Stimulated activated CD4-positive, alpha-beta T cell treated with anti-CD3 and anti-CD28 coated beads, Interleukin-1b, Interleukin-23, amount 100 ng/mL, for 48 hours (primary cell): ENCODE measurements at regions not wholly inside any gene's neighbourhood (a gene's known extent, or its start where the extent isn't known, plus 50 kb on each side); places are given as distances from the start of the nearest gene placed in this dataset.
"Not testable (repeated sequence)": the region's sequence is repeated elsewhere in the genome, so short reads cannot be mapped to it uniquely, and the experiment has no call there.

ENCODE experiments used
- DNase-seq: peaks from one replicate; pipeline ENCODE4 v3.0.0-alpha.2; 2020

- peak; percentile 65 for DNase-seq
These were observed 146.8 kb upstream of the ZC3H12C start for GRCh38 chr11:109946322-109946846.

GRCh38 chr11:109954534-109954933 is 138.7 kb upstream of the ZC3H12C start:
- DNase-seq = no peak

GRCh38 chr11:109956124-109956793 is 136.9 kb upstream of the ZC3H12C start:
- no peak for DNase-seq

DNA sequence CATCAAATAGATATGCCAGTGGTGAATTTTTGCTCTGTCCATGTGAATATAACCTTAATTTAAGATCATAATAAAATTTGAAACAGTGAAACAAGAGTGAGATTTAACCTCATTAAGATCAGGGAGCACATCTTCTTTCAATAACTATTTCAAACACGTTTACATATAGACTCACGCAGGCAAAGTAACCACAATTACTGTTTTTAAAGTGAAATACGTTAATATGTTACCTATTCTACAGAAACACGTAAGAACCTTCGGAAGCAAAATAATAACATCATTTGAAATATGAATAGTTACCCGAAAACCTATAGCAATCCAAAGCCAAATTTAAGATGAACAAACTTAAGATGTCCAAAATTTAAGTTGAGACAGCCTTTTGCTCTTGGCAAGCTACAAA is 136.2 kb upstream of the ZC3H12C start:
- DNase-seq = no peak

- no peak for DNase-seq
These were observed 135.6 kb upstream of the ZC3H12C start for GRCh38 chr11:109957601-109958000.

GRCh38 chr11:109958131-109958820 is 134.9 kb upstream of the ZC3H12C start:
- no peak for DNase-seq

- DNase-seq = no peak
These were observed 134.4 kb upstream of the ZC3H12C start for GRCh38 chr11:109958821-109959166.

DNA sequence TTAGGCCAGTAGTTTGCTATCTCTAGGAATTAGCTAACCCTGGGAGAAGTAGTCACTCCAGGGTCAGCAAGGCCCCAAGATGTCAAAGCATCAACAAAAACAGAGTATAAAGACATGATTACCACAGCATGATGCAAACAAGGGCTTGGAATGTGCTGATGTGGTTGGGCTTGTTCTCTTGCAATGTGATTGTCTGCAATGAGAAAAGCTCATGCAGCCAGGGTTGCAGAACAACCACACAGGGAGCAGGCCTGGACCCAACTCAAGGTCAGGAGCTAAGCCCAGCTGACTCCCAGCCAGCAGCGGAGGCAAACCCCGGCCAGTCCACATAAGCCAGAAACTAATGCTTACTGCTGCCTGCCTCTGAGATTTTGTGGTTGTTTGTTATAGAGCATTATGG is 132.4 kb upstream of the ZC3H12C start:
- no peak for DNase-seq

GRCh38 chr11:109961261-109961660 is 131.9 kb upstream of the ZC3H12C start:
- DNase-seq = no peak

GRCh38 chr11:109963101-109963500 is 130.1 kb upstream of the ZC3H12C start:
- DNase-seq = no peak

- DNase-seq = no peak
These were observed 128.7 kb upstream of the ZC3H12C start for GRCh38 chr11:109964487-109964886.

DNA sequence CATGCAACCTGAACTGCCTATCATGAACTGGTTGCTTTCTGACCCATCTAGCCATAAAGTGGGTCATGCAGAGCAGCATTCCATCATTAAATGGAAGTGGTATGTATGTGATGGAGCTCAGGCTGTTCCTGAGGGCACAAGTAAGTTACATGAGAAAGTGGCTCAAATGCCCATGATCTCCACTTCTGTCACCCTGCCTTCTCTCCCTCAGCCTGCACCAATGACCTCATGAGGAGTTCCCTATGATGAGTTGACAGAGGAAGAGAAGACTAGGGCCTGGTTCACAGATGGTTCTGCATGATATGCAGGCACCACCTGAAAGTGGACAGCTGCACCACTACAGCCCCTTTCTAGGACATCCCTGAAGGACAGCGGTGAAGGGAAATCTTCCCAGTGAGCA is 127.7 kb upstream of the ZC3H12C start:
- DNase-seq = not testable (repeated sequence)

GRCh38 chr11:109965926-109966325 is 127.3 kb upstream of the ZC3H12C start:
- DNase-seq = not testable (repeated sequence)

DNA sequence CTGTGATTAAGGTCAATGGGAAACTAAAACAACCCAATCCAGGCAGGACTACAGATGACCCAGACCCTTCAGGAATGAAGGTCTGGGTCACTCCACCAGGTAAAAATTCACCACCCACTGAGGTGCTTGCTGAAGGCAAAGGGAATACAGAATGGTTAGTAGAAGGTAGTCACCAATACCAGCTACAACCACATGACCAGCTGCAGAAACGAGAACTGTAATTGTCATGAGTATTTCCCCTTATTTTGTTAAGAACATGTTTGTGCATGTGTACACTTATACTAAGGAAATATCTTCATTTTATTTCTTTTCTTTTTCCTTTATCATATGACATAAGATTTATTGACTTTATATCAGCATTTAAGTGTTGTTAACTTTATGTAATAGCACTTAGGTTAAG is 126.1 kb upstream of the ZC3H12C start:
- DNase-seq = not testable (repeated sequence)

DNA sequence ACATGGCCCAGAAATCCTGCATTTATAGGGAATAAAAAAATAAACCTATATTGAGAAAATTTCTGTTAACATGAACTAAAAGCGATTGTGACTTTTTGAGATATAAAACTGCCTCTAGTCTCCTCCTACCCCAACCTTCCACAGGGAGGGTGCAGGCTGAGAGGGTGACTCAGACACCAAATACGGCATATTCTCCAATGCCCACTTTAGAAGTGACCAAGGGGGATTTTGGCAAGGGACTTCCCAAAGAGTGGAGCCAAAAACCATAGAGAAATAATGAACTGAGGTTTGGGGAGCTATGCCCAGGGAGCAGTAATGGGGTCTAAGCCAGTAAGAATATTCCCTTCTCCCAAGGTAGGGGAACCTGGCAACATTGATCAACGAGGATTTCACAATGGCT is 124.9 kb upstream of the ZC3H12C start:
- no peak for DNase-seq

GRCh38 chr11:109968781-109969180 is 124.4 kb upstream of the ZC3H12C start:
- no peak for DNase-seq

DNA sequence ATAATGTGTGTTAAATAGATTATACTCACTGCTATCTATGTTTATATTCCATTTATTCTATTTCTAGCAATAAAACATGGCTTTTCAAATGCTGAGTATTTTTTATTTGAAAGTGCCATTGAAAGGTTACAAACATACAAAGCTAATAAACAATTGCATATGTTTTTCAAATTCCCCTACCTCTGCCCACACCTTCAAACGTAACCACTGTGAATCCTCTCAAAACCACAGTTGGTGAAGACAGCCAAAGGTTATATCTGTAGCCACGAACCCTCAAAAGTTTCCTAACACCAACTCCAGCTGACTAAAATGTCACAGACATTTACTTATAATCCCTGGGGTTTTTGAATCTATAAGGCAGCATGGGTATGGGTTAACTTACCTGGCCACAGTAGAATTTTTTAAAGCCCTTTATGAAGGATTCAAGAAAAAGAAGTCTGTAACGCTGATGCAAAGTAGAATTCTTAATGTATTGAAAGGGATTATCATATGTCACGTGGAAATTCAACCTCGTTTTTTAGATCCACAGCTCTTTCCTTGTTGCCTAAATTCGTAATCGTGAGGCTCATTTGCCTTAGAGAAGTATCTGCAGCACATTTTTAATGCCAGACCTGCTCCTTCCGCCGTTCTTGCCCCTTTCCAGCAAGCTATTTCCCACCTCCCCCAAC is 122.5 kb upstream of the ZC3H12C start:
- DNase-seq = no peak

DNA sequence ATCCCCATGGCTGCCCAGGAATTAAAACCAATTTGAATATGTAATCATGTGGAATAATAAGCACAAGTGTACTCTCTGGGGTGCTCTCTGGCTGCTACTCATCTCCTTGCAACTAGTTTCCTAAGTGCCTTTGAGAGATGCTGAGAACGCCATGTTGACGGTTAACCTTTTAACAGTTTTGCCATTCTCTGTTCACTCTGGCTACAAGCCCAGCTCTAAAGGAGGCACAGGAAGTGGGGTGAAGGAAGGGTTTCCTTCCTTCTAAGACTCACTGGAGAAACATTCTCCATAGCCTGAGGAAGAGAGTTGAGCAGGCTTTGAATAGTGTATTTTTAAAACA is 122.0 kb upstream of the ZC3H12C start:
- DNase-seq = no peak

- DNase-seq = no peak
These were observed 120.9 kb upstream of the ZC3H12C start for GRCh38 chr11:109972181-109972715.

GRCh38 chr11:109972939-109973338 is 120.3 kb upstream of the ZC3H12C start:
- no peak for DNase-seq

- DNase-seq = no peak
These were observed 119.7 kb upstream of the ZC3H12C start for GRCh38 chr11:109973486-109973885.

DNA sequence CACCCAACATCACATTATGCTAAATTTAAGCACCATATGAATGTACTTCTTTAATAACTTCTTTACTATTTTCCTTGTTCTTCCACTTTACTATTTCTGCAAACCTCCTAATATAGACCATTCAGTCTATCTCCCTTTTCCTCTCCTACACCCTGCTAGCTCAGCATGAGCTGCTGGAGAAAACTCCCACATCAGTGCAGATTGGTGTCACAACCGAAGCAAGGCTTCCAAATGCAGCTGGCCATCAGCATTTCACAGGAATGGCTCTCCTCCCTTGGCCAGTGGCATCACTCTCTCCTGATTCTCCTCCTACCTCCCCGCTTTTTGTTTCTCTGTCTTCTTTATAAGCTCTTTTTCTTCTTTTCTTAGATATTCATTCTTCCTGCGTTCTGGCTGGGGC is 118.7 kb upstream of the ZC3H12C start:
- DNase-seq = no peak

GRCh38 chr11:109978895-109979294 is 114.3 kb upstream of the ZC3H12C start:
- DNase-seq = no peak
